ENCODE measurements at regions not wholly inside any gene's neighbourhood (a gene's known extent, or its start where the extent isn't known, plus 50 kb on each side); places are given as distances from the start of the nearest gene placed in this dataset.

- TF ChIP-seq, protein P1, sequence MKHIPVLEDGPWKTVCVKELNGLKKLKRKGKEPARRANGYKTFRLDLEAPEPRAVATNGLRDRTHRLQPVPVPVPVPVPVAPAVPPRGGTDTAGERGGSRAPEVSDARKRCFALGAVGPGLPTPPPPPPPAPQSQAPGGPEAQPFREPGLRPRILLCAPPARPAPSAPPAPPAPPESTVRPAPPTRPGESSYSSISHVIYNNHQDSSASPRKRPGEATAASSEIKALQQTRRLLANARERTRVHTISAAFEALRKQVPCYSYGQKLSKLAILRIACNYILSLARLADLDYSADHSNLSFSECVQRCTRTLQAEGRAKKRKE (CRISPR knock-in tag; IDR thresholded peaks at IDR 0.05; ENCODE audit: low read depth), result no peak
- TF ChIP-seq FOXS1 (CRISPR knock-in tag; IDR thresholded peaks at IDR 0.05), result no peak
These were observed 816.2 kb downstream of the CBLN2 start (continued) for GRCh38 chr18:71727909-71728308.

GRCh38 chr18:71725256-71725655, 818.9 kb downstream of the CBLN2 start:
- DNase-seq (ENCODE audit: low read depth in 1 of 2, low spot score in 1 of 2) (no peak), ATAC-seq (no peak), FAIRE-seq (no peak)
- POLR2A ChIA-PET, result no interaction called here
- Histone ChIP-seq H3K9me3 (no peaks in the 10 kb centered on the region), H3K4me2 (no peak overlapping the region), H3K4me1 (no peaks in the 10 kb centered on the region), H3K4me3 (no peak overlapping the region), H3K27ac (no peak overlapping the region)
- 0% methylated on average over 2 of the region's 2 CpGs for WGBS (ENCODE audit: missing lambda C conversion rate)
- TF ChIP-seq SMC3 (IDR thresholded peaks at IDR 0.05), result no peak
- TF ChIP-seq FOXS1 (CRISPR knock-in tag; IDR thresholded peaks at IDR 0.05), result no peak
- no peak for TF ChIP-seq EP300 (IDR thresholded peaks at IDR 0.05)
- no peak for TF ChIP-seq NPAS2 (CRISPR knock-in tag; IDR thresholded peaks at IDR 0.05; ENCODE audit: borderline replicate concordance)
- no peak for TF ChIP-seq ZNF302 (CRISPR knock-in tag; IDR thresholded peaks at IDR 0.05)
- TF ChIP-seq CHD2 (IDR thresholded peaks at IDR 0.05; ENCODE audit: low read length, partially characterized antibody), result no peak
- TF ChIP-seq RARB (CRISPR knock-in tag; IDR thresholded peaks at IDR 0.05), result no peak
- no peak for TF ChIP-seq FOSB (CRISPR knock-in tag; IDR thresholded peaks at IDR 0.05)
- no peak for TF ChIP-seq CBX8 (IDR thresholded peaks at IDR 0.05)
- TF ChIP-seq POLR2A (IDR thresholded peaks at IDR 0.05; ENCODE audit: low read length), result no peak
- no peak for TF ChIP-seq BHLHE40 (IDR thresholded peaks at IDR 0.05; ENCODE audit: low read depth, low read length)
- no peak for TF ChIP-seq JUNB (IDR thresholded peaks at IDR 0.05)
- TF ChIP-seq HDAC2 (IDR thresholded peaks at IDR 0.05), result no peak
- no peak for TF ChIP-seq CEBPB (IDR thresholded peaks at IDR 0.05)
- no peak for TF ChIP-seq RNF2 (IDR thresholded peaks at IDR 0.05; ENCODE audit: borderline replicate concordance, low read depth)
- CTCF ChIA-PET, result no interaction called here

DNA sequence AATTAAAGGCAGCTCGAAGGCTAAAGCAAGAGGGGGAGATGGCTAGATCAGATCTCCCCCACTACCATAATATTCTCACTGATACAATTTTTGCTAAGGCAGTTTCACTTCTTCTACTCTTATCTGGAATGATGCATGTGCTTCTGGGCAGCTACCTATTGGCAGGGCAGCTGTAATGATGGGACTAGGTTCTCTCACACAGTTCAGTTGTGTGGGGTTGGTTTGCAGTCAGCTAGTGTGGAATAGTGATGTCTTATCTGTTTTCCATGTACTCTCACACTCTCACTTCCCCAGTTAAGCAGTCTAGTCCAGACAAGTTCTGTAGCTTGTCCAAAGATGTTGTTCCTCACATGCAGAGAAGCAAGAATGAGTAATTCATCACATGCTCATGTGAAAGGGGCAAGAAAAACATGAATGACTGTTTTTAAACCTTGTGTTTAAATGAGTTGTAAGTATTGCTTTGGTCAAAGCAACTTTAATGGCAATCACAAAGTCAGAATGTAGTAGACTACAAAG, 836.1 kb downstream of the CBLN2 start:
- CTCF ChIA-PET, result no interaction called here
- POLR2A ChIA-PET, result no interaction called here
- Histone ChIP-seq H3K4me2 (no peak overlapping the region), H3K9me3 (no peaks in the 10 kb centered on the region), H3K4me3 (no peak overlapping the region), H3K27ac (no peak overlapping the region), H3K4me1 (no peaks in the 10 kb centered on the region)
- FAIRE-seq (no peak), DNase-seq (ENCODE audit: low read depth in 1 of 2, low spot score in 1 of 2) (no peak), ATAC-seq (no peak)
- 0% methylated on average over 1 of the region's 1 CpG for WGBS (ENCODE audit: missing lambda C conversion rate)
- TF ChIP-seq, protein P2, sequence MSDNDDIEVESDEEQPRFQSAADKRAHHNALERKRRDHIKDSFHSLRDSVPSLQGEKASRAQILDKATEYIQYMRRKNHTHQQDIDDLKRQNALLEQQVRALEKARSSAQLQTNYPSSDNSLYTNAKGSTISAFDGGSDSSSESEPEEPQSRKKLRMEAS (IDR thresholded peaks at IDR 0.05), result no peak
- TF ChIP-seq POLR2A (IDR thresholded peaks at IDR 0.05; ENCODE audit: low read length) (no peak), NFE2L2 (conservative IDR thresholded peaks at IDR 0.05; ENCODE audit: low read length) (no peak), FOSL2 (IDR thresholded peaks at IDR 0.05) (no peak), FOSL2 (CRISPR knock-in tag; IDR thresholded peaks at IDR 0.05) (no peak), EHMT2 (IDR thresholded peaks at IDR 0.05; ENCODE audit: low read depth) (no peak), RCOR1 (IDR thresholded peaks at IDR 0.05; ENCODE audit: low read depth, low read length) (no peak), ELK1 (IDR thresholded peaks at IDR 0.05; ENCODE audit: low read depth, low read length) (no peak), HDAC2 (IDR thresholded peaks at IDR 0.05) (no peak), HES2 (IDR thresholded peaks at IDR 0.05) (no peak), FOXS1 (CRISPR knock-in tag; IDR thresholded peaks at IDR 0.05) (no peak), MYC (IDR thresholded peaks at IDR 0.05; ENCODE audit: borderline replicate concordance, low read length) (no peak), ZC3H11A (IDR thresholded peaks at IDR 0.05) (no peak), SREBF2 (IDR thresholded peaks at IDR 0.05) (no peak), EHF (CRISPR knock-in tag; IDR thresholded peaks at IDR 0.05) (no peak)
- TF ChIP-seq, protein P3, sequence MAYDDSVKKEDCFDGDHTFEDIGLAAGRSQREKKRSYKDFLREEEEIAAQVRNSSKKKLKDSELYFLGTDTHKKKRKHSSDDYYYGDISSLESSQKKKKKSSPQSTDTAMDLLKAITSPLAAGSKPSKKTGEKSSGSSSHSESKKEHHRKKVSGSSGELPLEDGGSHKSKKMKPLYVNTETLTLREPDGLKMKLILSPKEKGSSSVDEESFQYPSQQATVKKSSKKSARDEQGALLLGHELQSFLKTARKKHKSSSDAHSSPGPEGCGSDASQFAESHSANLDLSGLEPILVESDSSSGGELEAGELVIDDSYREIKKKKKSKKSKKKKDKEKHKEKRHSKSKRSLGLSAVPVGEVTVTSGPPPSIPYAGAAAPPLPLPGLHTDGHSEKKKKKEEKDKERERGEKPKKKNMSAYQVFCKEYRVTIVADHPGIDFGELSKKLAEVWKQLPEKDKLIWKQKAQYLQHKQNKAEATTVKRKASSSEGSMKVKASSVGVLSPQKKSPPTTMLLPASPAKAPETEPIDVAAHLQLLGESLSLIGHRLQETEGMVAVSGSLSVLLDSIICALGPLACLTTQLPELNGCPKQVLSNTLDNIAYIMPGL (CRISPR knock-in tag; IDR thresholded peaks at IDR 0.05; ENCODE audit: borderline replicate concordance), result no peak
- TF ChIP-seq, protein P4, sequence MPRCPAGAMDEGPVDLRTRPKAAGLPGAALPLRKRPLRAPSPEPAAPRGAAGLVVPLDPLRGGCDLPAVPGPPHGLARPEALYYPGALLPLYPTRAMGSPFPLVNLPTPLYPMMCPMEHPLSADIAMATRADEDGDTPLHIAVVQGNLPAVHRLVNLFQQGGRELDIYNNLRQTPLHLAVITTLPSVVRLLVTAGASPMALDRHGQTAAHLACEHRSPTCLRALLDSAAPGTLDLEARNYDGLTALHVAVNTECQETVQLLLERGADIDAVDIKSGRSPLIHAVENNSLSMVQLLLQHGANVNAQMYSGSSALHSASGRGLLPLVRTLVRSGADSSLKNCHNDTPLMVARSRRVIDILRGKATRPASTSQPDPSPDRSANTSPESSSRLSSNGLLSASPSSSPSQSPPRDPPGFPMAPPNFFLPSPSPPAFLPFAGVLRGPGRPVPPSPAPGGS (IDR thresholded peaks at IDR 0.05), result no peak
